COLO668 (cell line): ENCODE measurements at regions not wholly inside any gene's neighbourhood (a gene's known extent, or its start where the extent isn't known, plus 50 kb on each side); places are given as distances from the start of the nearest gene placed in this dataset.
"Not testable (repeated sequence)": the region's sequence is repeated elsewhere in the genome, so short reads cannot be mapped to it uniquely, and the experiment has no call there.

Experiments used
- DNase-seq: peaks from one replicate; lab custom pipeline; 2025; ENCODE audit not compliant: unreplicated experiment; lab: John Stamatoyannopoulos, UW

- DNase-seq, result not testable (repeated sequence)
Observed at GRCh38 chr21:28051649-28052048, 941.0 kb downstream of the LTN1 start.

GRCh38 chr21:28035692-28036091 is 957.0 kb downstream of the LTN1 start:
- DNase-seq, result not testable (repeated sequence)

GRCh38 chr21:28034916-28035315 is 957.8 kb downstream of the LTN1 start:
- DNase-seq, result not testable (repeated sequence)

GRCh38 chr21:28034334-28034733 is 958.3 kb downstream of the LTN1 start:
- not testable (repeated sequence) for DNase-seq

- not testable (repeated sequence) for DNase-seq
Observed at GRCh38 chr21:28032652-28033051, 960.0 kb downstream of the LTN1 start.

GRCh38 chr21:28031066-28031465 is 961.6 kb downstream of the LTN1 start:
- DNase-seq, result not testable (repeated sequence)

- no peak for DNase-seq
Observed at GRCh38 chr21:28025111-28025510, 967.6 kb downstream of the LTN1 start.

- DNase-seq, result peak; percentile 53
Observed at GRCh38 chr21:28018741-28019669, 973.7 kb downstream of the LTN1 start.

GRCh38 chr21:28018213-28018612 is 974.5 kb downstream of the LTN1 start:
- DNase-seq, result no peak

- no peak for DNase-seq
Observed at GRCh38 chr21:28016571-28016970, 976.1 kb downstream of the LTN1 start.

- not testable (repeated sequence) for DNase-seq
Observed at GRCh38 chr21:28013123-28013522, 979.6 kb downstream of the LTN1 start.

GRCh38 chr21:28011970-28012369 is 980.7 kb downstream of the LTN1 start:
- DNase-seq, result not testable (repeated sequence)

- DNase-seq, result not testable (repeated sequence)
Observed at GRCh38 chr21:28008245-28008644, 984.4 kb downstream of the LTN1 start.

GRCh38 chr21:28003627-28004026 is 989.0 kb downstream of the LTN1 start:
- DNase-seq, result not testable (repeated sequence)

GRCh38 chr21:27996906-27997305 is 995.8 kb downstream of the LTN1 start:
- DNase-seq, result not testable (repeated sequence)

GRCh38 chr21:27984663-27985325 is 1007.9 kb downstream of the LTN1 start:
- not testable (repeated sequence) for DNase-seq

GRCh38 chr21:27979446-27979845 is 1012.6 kb upstream of the ADAMTS5 start:
- not testable (repeated sequence) for DNase-seq

GRCh38 chr21:27975514-27975913 is 1008.6 kb upstream of the ADAMTS5 start:
- DNase-seq, result no peak

- DNase-seq, result not testable (repeated sequence)
Observed at GRCh38 chr21:27974152-27974551, 1007.3 kb upstream of the ADAMTS5 start.

GRCh38 chr21:27968240-27968639 is 1001.4 kb upstream of the ADAMTS5 start:
- not testable (repeated sequence) for DNase-seq

- no peak for DNase-seq
Observed at GRCh38 chr21:27954543-27955165, 987.8 kb upstream of the ADAMTS5 start.
